Ascending aorta (tissue), 2 donors: ENCODE measurements at regions not wholly inside any gene's neighbourhood (a gene's known extent, or its start where the extent isn't known, plus 50 kb on each side); places are given as distances from the start of the nearest gene placed in this dataset.

Source experiments
- DNase-seq, 2 donors: peaks; one replicate each; pipeline ENCODE4 v3.0.0-alpha.2; 2019; ENCODE audit warnings: low spot score in 2 of 2
- H3K27ac ChIP-seq, 2 donors: fragments of 200-600 bp; sonication (generic); one replicate each; pipeline ENCODE4 v1.5.1; 2016 to 2017; ENCODE audit warnings: mild to moderate bottlenecking in 1 of 2
- H3K27me3 ChIP-seq: fragments of 200-600 bp; sonication (generic); one replicate; pipeline ENCODE4 v1.5.1; 2017
- H3K36me3 ChIP-seq, 2 donors: fragments of 200-600 bp; sonication (generic); one replicate each; pipeline ENCODE4 v1.5.1; 2016
- H3K4me1 ChIP-seq, 2 donors: fragments of 200-600 bp; sonication (generic); one replicate each; pipeline ENCODE4 v1.5.1; 2016 to 2017; ENCODE audit warnings: mild to moderate bottlenecking in 1 of 2
- H3K4me3 ChIP-seq, 2 donors: fragments of 200-600 bp; sonication (generic); one replicate each; pipeline ENCODE4 v1.5.1; 2016 to 2017; ENCODE audit warnings: mild to moderate bottlenecking in 1 of 2
- H3K9me3 ChIP-seq, 2 donors: fragments of 200-600 bp; sonication (generic); one replicate each; pipeline ENCODE4 v1.5.1; 2016
- intact Hi-C: fragments of 100-400 bp; cut with DNase I; formaldehyde crosslinking; loops from one replicate; pipeline ENCODE4 v1.15.1; 2023
- TF ChIP-seq, protein P1 (sequence below), 3 experiments: fragments of 200-600 bp in 2 of 3; fragments of 450-650 bp in 1 of 3; sonication (generic) in 2 of 3; IDR thresholded peaks; one replicate each; pipeline ENCODE4 v1.5.1; 2016 to 2019; ENCODE audit warnings: antibody characterized with exemption in 3 of 3, mild to moderate bottlenecking in 1 of 3, moderate library complexity in 1 of 3

DNA sequence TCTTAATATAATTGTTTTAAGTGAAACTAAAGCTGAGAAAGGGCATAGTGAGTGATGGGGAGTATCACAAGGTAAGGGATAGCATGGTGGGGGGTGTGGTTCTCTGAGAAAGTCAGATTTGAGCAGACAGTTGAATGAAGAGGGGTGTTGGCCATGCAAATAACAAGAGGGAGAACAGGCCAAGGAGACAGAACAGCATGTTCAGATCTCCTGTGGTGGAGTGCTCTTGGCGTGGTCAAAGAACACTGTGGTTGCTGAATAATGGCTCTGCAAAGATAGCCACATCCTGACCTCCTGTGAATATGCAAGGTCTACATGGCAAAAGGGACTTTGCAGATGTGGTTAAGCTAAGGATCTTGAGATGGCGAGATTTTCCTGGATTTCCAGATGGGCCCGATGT, 389.2 kb downstream of the TMEM182 start:
- H3K4me3 ChIP-seq = no peak overlapping the region
- no peaks in the 10 kb centered on the region for H3K4me1 ChIP-seq
- TF ChIP-seq, protein P1, sequence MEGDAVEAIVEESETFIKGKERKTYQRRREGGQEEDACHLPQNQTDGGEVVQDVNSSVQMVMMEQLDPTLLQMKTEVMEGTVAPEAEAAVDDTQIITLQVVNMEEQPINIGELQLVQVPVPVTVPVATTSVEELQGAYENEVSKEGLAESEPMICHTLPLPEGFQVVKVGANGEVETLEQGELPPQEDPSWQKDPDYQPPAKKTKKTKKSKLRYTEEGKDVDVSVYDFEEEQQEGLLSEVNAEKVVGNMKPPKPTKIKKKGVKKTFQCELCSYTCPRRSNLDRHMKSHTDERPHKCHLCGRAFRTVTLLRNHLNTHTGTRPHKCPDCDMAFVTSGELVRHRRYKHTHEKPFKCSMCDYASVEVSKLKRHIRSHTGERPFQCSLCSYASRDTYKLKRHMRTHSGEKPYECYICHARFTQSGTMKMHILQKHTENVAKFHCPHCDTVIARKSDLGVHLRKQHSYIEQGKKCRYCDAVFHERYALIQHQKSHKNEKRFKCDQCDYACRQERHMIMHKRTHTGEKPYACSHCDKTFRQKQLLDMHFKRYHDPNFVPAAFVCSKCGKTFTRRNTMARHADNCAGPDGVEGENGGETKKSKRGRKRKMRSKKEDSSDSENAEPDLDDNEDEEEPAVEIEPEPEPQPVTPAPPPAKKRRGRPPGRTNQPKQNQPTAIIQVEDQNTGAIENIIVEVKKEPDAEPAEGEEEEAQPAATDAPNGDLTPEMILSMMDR (IDR thresholded peaks at IDR 0.05) = no peak
- H3K9me3 ChIP-seq = no peaks in the 10 kb centered on the region
- intact Hi-C loops = no loop called here
- H3K27me3 ChIP-seq = no peaks in the 10 kb centered on the region
- H3K36me3 ChIP-seq = no peaks in the 10 kb centered on the region
- no peak for DNase-seq
- no peak overlapping the region for H3K27ac ChIP-seq

DNA sequence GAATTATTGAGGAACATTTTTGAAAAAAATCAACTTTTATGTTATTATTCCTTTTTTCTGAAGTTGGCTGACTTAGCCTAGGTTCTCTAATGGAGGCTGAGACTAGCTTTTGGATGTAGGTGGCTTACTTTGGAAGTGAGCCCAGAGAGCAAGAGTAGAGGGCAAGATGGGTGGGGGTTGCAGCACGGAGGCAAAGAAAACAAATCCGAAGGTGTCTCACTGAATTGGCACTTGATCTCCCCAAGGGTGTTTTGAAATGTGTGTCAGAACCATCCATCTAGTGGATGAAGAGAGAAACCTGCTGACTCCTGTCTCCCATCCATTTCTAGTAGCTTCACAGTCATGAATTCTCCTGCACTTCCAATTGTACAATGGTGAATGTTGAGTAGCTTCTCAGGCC, 390.7 kb downstream of the TMEM182 start:
- Histone ChIP-seq H3K36me3 (no peaks in the 10 kb centered on the region), H3K9me3 (no peaks in the 10 kb centered on the region), H3K27ac (no peak overlapping the region), H3K4me1 (no peaks in the 10 kb centered on the region), H3K4me3 (no peak overlapping the region), H3K27me3 (no peaks in the 10 kb centered on the region)
- DNase-seq = no peak
- TF ChIP-seq, protein P1 (IDR thresholded peaks at IDR 0.05) = no peak
- intact Hi-C loops = no loop called here

DNA sequence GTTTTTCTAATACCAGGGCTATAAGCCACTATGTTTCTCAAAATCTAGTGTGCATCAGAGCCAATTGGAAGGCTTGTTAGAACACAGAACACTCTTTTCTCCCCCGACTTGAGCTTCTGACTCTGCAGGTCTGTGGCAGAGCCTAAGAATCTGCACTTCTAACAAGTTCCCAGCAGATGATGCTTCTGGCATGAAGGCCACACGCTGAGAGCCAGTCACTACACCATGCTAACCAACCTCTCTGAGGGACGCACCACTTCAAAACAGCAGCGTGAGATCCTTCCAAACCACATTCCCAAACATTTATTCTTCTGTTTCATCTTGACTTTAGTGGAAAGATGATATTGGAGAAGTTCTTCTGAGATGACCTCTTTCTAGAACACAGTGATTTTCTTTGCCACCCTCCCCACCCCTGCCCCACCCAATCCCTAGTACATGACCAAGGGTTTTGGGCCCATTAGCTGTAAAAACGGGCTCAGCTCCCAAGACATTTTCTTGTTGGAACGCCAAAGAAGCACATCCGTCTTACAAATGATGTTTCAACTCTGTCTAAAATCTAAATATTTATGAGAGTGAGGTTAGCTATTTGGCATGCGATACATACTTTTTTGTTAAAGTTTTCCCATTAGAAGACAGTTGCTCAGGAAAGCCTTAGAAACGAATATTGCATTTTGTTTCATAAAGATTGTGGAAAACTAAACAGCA, 391.9 kb downstream of the TMEM182 start:
- DNase-seq = no peak

DNA sequence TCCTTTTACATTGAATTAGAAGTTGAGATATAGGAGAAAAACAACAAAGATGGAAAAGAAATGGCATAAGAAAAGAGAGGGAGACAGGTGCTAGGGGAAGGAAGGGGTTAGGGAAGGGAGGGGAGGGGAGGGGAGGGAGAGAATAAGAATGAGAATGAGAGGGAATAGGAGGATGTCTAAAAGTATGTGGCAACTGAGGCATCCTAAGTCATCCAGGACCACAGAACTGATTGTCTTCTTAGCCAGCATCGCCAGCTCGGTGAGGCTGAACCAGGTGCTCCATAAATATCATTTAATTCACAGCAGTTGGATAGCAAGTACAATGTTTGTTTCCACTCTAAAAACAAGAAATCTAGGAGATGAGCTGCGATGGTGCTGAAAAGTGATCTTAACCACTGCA, 393.5 kb downstream of the TMEM182 start:
- H3K4me1 ChIP-seq = no peaks in the 10 kb centered on the region
- no peak overlapping the region for H3K4me3 ChIP-seq
- DNase-seq = no peak
- TF ChIP-seq, protein P1 (IDR thresholded peaks at IDR 0.05) = no peak
- H3K36me3 ChIP-seq = no peaks in the 10 kb centered on the region
- no peaks in the 10 kb centered on the region for H3K9me3 ChIP-seq
- H3K27me3 ChIP-seq = no peaks in the 10 kb centered on the region
- intact Hi-C loops = no loop called here
- H3K27ac ChIP-seq = no peak overlapping the region

More for the DNA sequence above, 391.9 kb downstream of the TMEM182 start:
- Histone ChIP-seq H3K27ac (no peak overlapping the region), H3K4me1 (no peaks in the 10 kb centered on the region), H3K9me3 (no peaks in the 10 kb centered on the region), H3K4me3 (no peak overlapping the region), H3K27me3 (no peaks in the 10 kb centered on the region), H3K36me3 (no peaks in the 10 kb centered on the region)
- intact Hi-C loops = no loop called here
- TF ChIP-seq, protein P1 (IDR thresholded peaks at IDR 0.05) = no peak

DNA sequence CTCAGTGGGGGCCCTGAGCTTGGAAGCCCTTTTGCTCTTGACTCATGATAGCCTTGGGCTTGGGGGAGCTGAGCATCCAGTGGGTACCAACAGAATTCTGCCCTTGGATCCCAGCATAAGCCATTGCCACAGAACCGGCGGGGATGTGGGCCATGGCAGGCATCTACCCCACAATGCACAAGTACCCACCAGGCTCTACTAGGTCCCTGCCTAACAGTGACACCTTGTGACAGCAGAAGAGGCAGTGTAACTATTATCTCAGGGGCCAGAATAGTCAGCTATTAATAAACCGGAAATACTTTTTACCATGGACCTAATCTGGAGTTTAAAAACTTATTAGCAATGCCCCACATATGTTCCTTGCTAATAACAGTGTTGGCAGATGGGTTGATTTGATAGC, 397.2 kb downstream of the TMEM182 start:
- TF ChIP-seq, protein P1 (IDR thresholded peaks at IDR 0.05) = no peak
- H3K9me3 ChIP-seq = no peaks in the 10 kb centered on the region
- DNase-seq = no peak
- intact Hi-C loops = no loop called here
- H3K27me3 ChIP-seq = no peaks in the 10 kb centered on the region
- no peaks in the 10 kb centered on the region for H3K36me3 ChIP-seq
- no peak overlapping the region for H3K27ac ChIP-seq
- no peak overlapping the region for H3K4me3 ChIP-seq
- H3K4me1 ChIP-seq = no peaks in the 10 kb centered on the region
